GM18507 (cell line): ENCODE measurements at regions not wholly inside any gene's neighbourhood (a gene's known extent, or its start where the extent isn't known, plus 50 kb on each side); places are given as distances from the start of the nearest gene placed in this dataset.
"Not testable (repeated sequence)": the region's sequence is repeated elsewhere in the genome, so short reads cannot be mapped to it uniquely, and the experiment has no call there.

ENCODE experiments used
- DNase-seq: peaks from one replicate; pipeline ENCODE4 v3.0.0; 2011; ENCODE audit warnings: low read depth; ENCODE audit not compliant: insufficient read length; ENCODE audit errors: extremely low spot score
- FAIRE-seq: peaks from 2 replicates; lab custom pipeline; 2011; peaks lifted over from hg19 to GRCh38; lab: Jason Lieb, UNC

DNA sequence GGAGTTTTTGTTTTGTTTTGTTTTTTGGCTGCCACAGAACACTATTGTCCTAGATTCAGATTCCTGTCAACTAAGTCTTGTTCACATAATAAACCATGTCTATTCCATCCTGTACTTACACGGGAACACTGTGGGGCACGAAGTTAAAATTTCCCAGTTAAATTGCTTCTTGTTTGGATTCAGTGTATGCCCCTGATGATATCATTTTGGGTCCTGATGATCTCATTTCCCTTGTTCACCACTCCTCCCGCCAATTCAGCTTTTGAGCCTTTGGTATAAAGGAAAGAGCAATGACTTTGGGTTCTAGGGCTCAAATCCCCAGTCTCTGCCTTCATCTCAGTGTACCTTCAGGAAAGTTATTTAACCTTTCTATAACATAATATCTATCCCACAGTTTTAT, 333.5 kb downstream of the FBXW7 start:
- FAIRE-seq (no peak), DNase-seq (no peak)

DNA sequence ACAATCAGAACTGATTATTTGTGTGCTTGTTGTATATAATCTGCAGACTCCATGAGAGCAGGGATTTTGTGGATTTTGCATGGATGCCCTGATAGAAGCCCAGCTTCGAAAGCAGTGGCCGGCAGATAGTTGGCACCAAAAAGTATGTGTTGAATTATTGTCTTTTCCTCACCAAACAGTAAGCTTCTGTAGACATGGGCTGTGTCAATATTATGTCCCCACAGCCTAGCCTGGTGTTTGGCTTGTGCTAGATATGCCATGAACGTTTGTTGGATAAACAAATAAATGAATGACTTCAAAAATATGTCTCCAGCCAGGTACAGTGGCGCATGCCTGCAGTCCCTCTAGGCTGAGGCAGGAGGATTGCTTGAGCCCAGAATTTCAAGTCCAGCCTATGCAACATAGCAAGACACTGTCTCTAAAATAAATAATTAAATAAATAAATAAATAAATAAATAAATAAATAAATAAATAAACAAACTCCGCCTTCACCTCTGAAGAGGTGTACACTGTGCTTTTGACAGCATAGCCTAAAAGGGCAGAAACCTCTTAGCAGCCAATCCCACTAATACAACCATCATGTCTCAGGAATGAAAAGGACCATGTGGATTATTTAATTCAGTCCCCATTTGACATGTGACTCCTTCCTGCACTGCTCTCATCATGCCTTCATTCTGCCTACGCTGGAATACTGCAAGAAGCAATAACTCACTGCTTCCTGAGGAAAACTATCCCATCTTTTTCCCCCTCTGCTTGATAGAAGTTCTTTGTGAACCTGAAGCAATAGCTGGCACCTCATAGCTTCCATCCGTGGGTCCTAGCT, 335.2 kb downstream of the FBXW7 start:
- DNase-seq (no peak), FAIRE-seq (no peak)

GRCh38 chr4:152197211-152197610, 338.7 kb downstream of the FBXW7 start:
- no peak for FAIRE-seq
- no peak for DNase-seq

DNA sequence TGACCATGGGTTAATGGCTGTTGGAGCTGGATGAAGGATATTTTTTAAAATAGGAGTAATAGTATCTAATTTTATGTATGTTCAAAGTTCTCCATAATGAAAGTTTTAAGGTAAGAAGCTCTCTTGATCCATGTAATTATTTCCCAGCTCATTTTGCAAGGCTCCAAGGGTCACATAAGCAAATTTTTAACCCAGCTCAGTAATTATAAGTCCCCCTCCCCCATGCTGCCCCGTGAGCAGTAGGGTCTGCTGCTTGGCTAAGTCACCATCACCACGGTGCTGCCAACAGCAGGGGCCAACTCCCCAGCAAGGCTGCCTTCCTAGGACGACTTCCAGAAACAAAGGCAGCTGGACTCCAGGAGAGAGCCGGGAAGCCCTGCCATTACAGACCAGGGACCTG, 340.0 kb downstream of the FBXW7 start:
- no peak for FAIRE-seq
- DNase-seq: no peak

DNA sequence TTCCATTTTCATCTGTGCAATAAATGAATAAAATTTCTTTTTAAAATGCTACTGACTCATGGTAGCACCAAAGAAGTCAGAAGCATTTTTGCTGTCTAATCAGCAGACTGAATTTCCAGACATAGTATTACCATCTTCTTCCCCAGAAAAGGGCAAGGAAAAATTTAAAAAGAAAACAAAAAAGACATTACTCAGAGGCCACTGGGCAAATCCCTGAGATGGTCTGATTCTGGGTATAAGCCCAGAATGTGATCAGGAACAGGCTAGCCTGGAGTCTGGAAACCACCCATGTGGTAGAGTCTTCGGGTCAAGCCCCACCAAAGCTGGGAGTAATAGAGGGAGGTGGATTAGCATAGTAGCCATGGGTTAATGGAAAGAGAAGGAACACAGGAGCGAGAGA, 342.8 kb downstream of the FBXW7 start:
- no peak for DNase-seq
- FAIRE-seq: no peak

DNA sequence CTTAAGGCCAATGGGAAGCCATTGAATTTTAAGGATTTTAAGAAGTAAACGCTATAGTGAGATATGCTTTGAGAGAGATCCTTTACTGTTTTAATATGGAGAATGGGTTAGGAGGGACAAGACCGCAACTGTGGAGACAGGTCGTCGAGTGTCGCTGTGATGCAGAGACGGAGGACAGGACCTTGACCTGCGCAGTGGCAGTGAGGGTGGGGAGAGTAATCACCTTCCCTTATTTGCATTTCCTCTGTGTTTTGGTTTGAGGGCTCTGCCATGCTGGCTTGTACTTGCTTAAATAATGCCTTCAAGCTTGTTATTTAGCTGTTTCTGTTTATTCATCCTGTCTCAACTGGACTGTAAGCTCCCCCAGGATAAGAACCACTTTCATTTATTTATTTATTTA, 345.0 kb downstream of the FBXW7 start:
- DNase-seq (no peak), FAIRE-seq (no peak)

DNA sequence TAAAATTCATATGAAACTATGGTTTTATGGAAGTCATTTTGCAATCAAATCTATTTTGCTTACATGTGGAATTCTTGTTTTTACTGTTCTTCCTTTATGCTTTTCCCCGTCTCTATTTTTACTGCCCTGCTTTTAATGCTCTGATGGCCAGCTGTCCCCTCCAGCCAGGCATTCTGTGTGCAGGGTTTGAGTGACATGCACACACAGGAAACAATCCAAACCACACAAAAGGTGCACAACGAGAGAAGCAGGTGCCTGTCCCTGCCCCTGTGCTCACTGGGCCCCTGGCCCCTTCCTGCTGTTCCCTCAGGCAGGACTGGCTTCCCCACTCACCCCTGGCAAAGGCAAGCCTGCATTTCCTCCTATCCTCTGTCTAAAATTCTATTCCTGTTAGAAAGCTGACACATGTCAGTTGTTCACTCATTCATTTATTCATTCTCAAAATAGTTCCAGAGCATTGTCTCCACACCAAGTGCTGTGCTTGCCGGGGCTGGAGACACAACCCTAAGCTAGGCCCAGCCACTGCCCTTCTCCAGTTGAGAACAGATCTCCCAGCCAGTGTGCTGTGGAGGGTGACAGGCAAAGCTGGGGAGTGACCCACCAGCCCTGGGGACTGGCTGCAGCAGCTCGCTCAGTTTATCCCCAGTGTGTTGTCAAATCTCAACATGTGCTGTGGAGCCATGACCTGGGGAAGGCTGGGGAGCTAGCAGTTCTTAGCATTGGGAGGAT, 346.3 kb downstream of the FBXW7 start:
- FAIRE-seq: peak; percentile 94
- DNase-seq: no peak

DNA sequence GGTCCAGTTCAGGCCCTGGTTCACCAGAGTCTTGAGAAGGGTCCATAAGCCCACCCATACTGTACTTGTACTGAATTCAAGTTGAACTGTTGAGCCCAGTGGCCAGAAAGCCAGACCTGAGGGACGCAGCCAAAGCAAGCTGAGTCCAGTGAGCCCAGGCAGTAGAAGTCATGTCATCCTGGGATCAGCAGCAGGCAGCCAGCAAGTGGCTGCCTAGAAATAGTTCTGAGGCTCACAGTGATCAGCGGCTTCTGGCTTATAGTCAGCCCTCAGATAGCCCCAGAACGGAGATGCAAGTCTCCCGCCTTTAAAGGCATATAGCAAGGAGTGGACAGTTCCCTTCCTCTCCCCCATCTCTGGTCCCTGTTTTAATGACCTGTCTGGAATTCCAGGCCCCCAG, 347.1 kb downstream of the FBXW7 start:
- DNase-seq (no peak), FAIRE-seq (no peak)

DNA sequence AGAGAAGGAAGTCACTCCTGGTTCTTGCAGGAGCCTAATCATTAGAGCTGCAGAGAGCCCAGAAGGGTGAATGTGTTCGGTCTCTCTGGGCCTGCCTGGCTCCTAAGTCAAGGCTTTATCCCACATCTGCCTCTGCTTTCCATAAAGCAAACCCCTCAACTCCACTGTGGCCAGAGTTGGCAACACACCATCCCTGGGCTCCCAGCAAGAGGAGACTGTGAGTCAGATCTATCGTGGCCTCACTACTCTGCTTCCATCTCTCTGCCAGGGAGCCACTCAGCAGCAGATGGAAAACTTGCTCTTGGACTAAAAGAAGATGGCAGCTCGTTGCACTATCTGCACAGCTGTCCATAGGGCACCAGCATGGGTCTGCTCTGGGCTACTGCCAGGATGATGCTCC, 348.2 kb downstream of the FBXW7 start:
- DNase-seq: no peak
- FAIRE-seq: no peak

DNA sequence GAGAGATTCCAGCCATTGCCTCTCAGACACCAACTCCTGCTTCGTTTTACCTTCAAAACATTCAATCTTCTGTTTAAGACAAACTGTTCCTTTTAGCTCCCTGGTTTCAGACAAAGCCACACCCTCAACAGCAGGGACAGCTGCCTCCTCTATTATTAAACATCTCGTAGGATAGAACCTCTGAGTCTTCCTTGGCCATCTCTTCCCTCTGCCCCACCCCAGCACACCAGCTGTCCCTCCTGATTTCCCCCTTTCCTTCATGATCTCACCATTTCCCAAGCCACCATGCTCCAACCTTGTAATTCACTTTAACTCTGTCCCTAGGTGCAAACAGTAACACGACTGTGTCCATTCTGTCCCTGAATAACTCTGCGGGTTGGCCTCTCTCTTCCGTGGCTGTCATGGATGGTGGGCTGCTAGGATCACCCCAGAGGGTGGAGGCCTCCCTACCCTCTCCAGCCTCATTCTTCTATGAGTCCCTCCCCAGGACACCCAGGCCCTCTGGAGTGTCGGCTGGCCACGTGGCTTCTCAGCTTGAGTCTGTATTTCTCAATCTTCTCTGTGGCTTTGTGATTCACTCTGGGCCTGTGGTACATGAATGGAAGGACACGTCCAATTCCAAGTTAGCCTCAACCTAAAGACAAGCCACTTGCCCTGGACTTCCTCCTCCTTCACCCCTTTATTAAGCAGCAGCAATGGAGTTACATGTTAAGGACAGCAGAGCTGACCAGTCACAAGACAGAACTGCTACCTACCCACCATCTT, 349.9 kb downstream of the FBXW7 start:
- DNase-seq (no peak), FAIRE-seq (no peak)

DNA sequence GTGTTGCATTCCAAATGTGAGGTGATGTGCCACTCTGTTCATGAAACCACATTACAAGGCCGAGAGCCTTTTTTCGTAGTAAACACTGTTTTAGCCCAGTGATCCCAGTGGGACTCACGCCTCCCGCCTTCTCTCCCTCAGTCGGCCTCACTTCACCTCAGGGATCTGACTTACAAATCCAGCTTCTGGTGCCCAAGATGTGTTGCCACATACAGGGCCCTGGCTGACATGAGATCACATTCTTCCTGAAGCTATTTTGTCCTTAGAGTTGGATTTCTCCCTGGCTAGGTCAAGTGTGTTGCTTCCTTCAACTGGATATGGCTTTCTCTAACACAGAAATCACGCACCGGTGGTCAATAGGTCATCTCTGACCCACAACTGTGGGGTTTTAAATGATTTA, 354.7 kb downstream of the FBXW7 start:
- FAIRE-seq (no peak), DNase-seq (no peak)

- FAIRE-seq (peak; percentile 51), DNase-seq (no peak)
These were observed 355.5 kb downstream of the FBXW7 start for GRCh38 chr4:152180369-152180768.

- not testable (repeated sequence) for DNase-seq, FAIRE-seq
These were observed 358.4 kb downstream of the FBXW7 start for GRCh38 chr4:152177538-152177937.

GRCh38 chr4:152176627-152177214, 359.2 kb downstream of the FBXW7 start:
- no peak for DNase-seq
- FAIRE-seq: no peak

- no peak for FAIRE-seq
These were observed 360.3 kb downstream of the FBXW7 start for GRCh38 chr4:152175586-152175985.

GRCh38 chr4:152172146-152172545, 363.7 kb downstream of the FBXW7 start:
- DNase-seq (no peak), FAIRE-seq (no peak)

More at GRCh38 chr4:152175586-152175985, 360.3 kb downstream of the FBXW7 start:
- DNase-seq: no peak

GRCh38 chr4:152171556-152171955, 364.3 kb downstream of the FBXW7 start:
- FAIRE-seq (no peak), DNase-seq (no peak)

DNA sequence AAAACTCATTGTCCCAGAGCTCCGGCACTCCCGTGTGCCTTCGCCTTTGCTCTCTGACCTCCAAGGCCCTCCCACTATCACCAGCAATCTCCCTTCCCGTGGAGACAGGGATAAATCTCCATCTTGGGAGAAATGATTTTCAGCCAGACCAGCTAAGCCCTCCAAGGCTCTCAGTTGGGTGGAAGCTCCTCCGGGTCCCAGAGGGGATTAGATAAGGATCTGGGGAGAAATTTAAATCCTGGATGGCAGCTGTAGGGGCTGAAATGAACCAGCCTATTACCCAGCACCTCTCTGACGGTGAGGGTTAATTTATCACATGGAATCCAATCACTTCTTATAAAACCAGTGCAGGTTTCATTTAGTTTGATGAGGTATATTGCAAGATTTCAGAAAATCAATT, 366.2 kb downstream of the FBXW7 start:
- DNase-seq (no peak), FAIRE-seq (no peak)

DNA sequence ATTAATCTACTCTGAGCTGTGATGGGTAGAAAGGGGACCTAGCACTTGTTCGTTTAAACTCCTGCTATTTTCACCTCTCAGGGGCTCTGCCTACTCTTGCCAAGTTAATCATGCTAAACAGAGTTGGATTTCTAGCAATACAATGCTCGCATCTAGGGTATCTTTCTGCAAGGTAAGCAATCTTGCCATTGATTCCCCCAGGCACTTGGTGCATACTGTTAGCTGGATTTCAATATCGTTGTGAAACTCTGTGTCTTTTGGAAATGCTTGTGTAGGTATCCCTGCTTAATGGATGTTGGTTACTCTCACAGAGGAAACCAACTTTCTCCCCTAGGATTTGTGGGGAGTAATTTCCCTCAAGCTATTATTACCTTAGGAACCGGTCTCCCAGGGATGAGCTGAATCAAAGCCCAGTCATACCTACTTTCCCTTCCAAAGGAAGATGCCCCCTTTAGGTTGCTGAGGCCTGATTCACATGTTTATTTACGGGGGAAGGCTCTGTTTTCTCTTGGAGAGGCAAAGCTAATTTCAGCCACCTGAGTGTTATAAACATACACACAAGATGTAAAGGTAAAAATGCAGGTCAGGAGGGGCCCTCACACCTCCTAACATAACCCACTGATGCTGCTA, 366.8 kb downstream of the FBXW7 start:
- no peak for DNase-seq
- no peak for FAIRE-seq
